ENCODE measurements at regions not wholly inside any gene's neighbourhood (a gene's known extent, or its start where the extent isn't known, plus 50 kb on each side); places are given as distances from the start of the nearest gene placed in this dataset.

GRCh38 chr5:60325870-60326269 lies 374.1 kb downstream of the DEPDC1B start:
- TF ChIP-seq POLR2A (IDR thresholded peaks at IDR 0.05; ENCODE audit: low read length) (no peak), GATA1 (IDR thresholded peaks at IDR 0.05; ENCODE audit: low read depth, low read length) (no peak)

All from erythroblast (primary cell).